Psoas muscle (tissue), 7 donors: ENCODE measurements at regions not wholly inside any gene's neighbourhood (a gene's known extent, or its start where the extent isn't known, plus 50 kb on each side); places are given as distances from the start of the nearest gene placed in this dataset.
"Not testable (repeated sequence)": the region's sequence is repeated elsewhere in the genome, so short reads cannot be mapped to it uniquely, and the experiment has no call there.

ENCODE experiments used
- ATAC-seq, 4 donors: fragments of 200-7000 bp; cut with Tn5 transposase; one replicate each; pipeline ENCODE4 v1.9.1; 2020; ENCODE audit warnings: moderate library complexity in 3 of 4, mild to moderate bottlenecking in 2 of 4
- DNase-seq, 2 donors: peaks; one replicate each; pipeline ENCODE4 v3.0.0-alpha.2; 2020
- H3K27ac ChIP-seq: fragments of 200-600 bp; one replicate; pipeline ENCODE4 v1.8.0; 2022
- H3K27me3 ChIP-seq, 3 donors: fragments of 200-600 bp in 1 of 3; one replicate each; pipeline versions ENCODE4 v1.6.1 to v1.8.0; 2013 to 2022; ENCODE audit warnings: low read length in 2 of 3, mild to moderate bottlenecking in 2 of 3, moderate library complexity in 1 of 3; ENCODE audit not compliant: insufficient read depth in 3 of 3
- H3K36me3 ChIP-seq, 2 donors: fragments of 200-600 bp in 1 of 2; one replicate each; pipeline versions ENCODE4 v1.6.1 to v1.8.0; 2013 to 2022; ENCODE audit warnings: low read depth in 1 of 2, mild to moderate bottlenecking in 1 of 2, moderate library complexity in 1 of 2; ENCODE audit not compliant: insufficient read depth in 1 of 2
- H3K4me1 ChIP-seq: fragments of 200-600 bp; one replicate; pipeline ENCODE4 v1.8.0; 2022
- H3K4me3 ChIP-seq: fragments of 200-600 bp; one replicate; pipeline ENCODE4 v1.8.0; 2022; ENCODE audit warnings: mild to moderate bottlenecking
- H3K9me3 ChIP-seq: fragments of 200-600 bp; one replicate; pipeline ENCODE4 v1.8.0; 2022
- CTCF ChIP-seq: fragments of 200-600 bp; IDR thresholded peaks from one replicate; pipeline ENCODE4 v1.8.0; 2022; ENCODE audit warnings: antibody characterized with exemption
- WGBS, 3 donors: extraction: QIAGEN DNeasy Blood & Tissue Kit; methylation state at CpG; one replicate each; pipeline versions ENCODE4 v1.1.6 to v1.1.7; 2013; 5-methylcytosine and 5-hydroxymethylcytosine counted together
- intact Hi-C, 2 donors: fragments of 100-400 bp; cut with DNase I; formaldehyde crosslinking; loops; one replicate each; pipeline versions ENCODE4 v1.11.0 to v1.14.2; 2022
- donor health status: healthy with polysubstance abuse.
- donor health status: DM: no; HTN: no; CAD: no; lungs with moderate emphysema.
- donor health status: Bipolar disorder and iron deficiency.
- donor health status: healthy.
- donor health status: DM: yes; HTN: yes; CAD: no.
- donor health status: DM: no; HTN: no; CAD: no.
- donor health status: DM: yes; HTN: yes; CAD: no.

DNA sequence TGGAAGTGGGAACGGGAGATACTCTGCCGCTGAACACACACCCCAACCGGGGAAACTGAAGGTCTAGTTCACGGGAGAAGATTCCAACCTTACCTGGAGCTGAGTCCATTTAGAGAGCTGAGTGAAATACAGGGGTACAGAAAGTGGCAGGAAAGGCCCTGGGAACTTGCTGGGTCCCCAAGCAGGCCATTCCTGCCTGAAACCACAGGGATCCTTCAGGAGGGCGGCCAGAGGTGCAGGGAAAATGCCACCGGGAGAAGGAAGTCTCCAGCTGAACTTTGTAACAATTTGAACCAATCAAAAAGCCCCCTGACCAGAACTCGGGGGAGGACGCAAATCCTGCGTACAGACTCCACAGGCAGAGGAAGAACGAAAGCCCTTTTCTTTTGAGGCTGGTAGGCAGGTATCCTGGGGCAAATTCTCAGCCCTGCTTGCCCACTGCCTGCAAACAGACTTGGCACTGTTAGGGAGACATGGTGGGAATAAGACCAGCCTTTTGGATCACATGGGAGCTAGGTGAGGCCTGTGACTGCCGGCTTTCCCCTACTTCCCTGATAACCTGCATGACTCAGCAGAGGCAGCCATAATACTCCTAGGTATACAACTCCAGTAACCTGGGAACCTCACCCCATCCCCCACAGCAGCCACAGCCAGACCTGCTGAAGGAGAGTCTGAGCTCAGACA lies 170.9 kb downstream of the SEC23A start:
- intact Hi-C loops: no loop called here
- TF ChIP-seq CTCF: no peak
- Histone ChIP-seq H3K9me3 (no peaks in the 10 kb centered on the region), H3K36me3 (no peaks in the 10 kb centered on the region), H3K27ac (no peak overlapping the region), H3K27me3 (no peaks in the 10 kb centered on the region), H3K4me3 (no peak overlapping the region), H3K4me1 (no peaks in the 10 kb centered on the region)
- WGBS, 3 donors: 90 to 94% (median 93%) methylated on average over 11 of the region's 11 CpGs
- ATAC-seq (no peak), DNase-seq (no peak)

- no peak overlapping the region for H3K27ac ChIP-seq
- no peak for DNase-seq
- H3K4me3 ChIP-seq: no peak overlapping the region
- no peak for TF ChIP-seq CTCF
- H3K27me3 ChIP-seq: no peaks in the 10 kb centered on the region
- WGBS, 3 donors: 69 to 83% (median 70%) methylated on average over 1 of the region's 1 CpG
- intact Hi-C loops: no loop called here
- no peak for ATAC-seq
- no peaks in the 10 kb centered on the region for H3K36me3 ChIP-seq
- H3K4me1 ChIP-seq: no peaks in the 10 kb centered on the region
- no peaks in the 10 kb centered on the region for H3K9me3 ChIP-seq
These were observed 172.1 kb downstream of the SEC23A start for GRCh38 chr14:38930898-38931297.

GRCh38 chr14:38930022-38930421 lies 173.0 kb downstream of the SEC23A start:
- ATAC-seq (no peak), DNase-seq (no peak)
- Histone ChIP-seq H3K36me3 (no peaks in the 10 kb centered on the region), H3K27me3 (no peaks in the 10 kb centered on the region), H3K27ac (no peak overlapping the region), H3K4me1 (no peaks in the 10 kb centered on the region), H3K4me3 (no peak overlapping the region), H3K9me3 (no peaks in the 10 kb centered on the region)
- intact Hi-C loops: no loop called here
- 67 to 78% (median 77%) methylated on average over 3 of the region's 3 CpGs for WGBS, 3 donors
- no peak for TF ChIP-seq CTCF

DNA sequence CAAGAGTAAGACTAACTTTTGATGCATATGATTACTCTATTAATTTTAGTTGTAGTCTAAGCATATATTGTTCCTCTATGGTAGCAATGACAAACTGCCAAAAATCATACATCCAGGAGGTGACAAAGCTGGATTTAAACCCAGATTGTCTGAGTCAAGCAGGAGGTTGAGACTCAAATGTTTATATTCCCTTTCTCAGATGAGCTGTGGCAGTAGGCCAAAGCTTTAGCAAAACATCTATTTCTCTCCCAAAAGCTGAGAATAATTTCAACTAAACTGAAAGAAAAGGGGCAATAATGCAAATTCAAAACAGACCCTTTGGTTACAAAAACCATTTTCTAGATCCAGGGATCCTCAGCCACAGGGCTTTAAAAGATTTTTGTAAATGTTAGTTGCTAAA lies 173.6 kb downstream of the SEC23A start:
- intact Hi-C loops: no loop called here
- ATAC-seq (no peak), DNase-seq (no peak)
- Histone ChIP-seq H3K4me3 (no peak overlapping the region), H3K9me3 (no peaks in the 10 kb centered on the region), H3K4me1 (no peaks in the 10 kb centered on the region), H3K36me3 (no peaks in the 10 kb centered on the region), H3K27me3 (no peaks in the 10 kb centered on the region), H3K27ac (no peak overlapping the region)
- no peak for TF ChIP-seq CTCF

DNA sequence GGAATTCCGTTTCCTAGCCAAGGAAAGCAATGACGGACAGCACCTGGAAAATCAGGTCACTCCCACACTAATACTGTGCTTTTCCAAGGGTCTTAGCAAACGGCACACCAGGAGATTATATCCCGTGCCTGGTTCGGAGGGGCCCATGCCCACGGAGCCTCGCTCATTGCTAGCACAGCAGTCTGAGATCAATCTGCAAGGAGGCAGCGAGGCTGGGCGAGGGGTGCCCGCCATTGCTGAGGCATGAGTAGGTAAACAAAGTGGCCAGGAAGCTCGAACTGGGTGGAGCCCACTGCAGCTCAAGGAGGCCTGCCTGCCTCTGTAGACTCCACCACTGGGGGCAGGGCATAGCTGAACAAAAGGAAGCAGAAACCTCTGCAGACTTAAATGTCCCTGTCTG lies 181.1 kb downstream of the SEC23A start:
- intact Hi-C loops, ATAC-seq, H3K27me3 ChIP-seq, H3K4me1 ChIP-seq, H3K27ac ChIP-seq, H3K36me3 ChIP-seq, H3K9me3 ChIP-seq, H3K4me3 ChIP-seq: not testable (repeated sequence)
- peak in 1 of 2 donors; percentile 52 for DNase-seq
- WGBS, 3 donors: 93 to 94% (median 93%) methylated on average over 11 of the region's 11 CpGs
